ENCODE measurements at regions not wholly inside any gene's neighbourhood (a gene's known extent, or its start where the extent isn't known, plus 50 kb on each side); places are given as distances from the start of the nearest gene placed in this dataset.

DNA sequence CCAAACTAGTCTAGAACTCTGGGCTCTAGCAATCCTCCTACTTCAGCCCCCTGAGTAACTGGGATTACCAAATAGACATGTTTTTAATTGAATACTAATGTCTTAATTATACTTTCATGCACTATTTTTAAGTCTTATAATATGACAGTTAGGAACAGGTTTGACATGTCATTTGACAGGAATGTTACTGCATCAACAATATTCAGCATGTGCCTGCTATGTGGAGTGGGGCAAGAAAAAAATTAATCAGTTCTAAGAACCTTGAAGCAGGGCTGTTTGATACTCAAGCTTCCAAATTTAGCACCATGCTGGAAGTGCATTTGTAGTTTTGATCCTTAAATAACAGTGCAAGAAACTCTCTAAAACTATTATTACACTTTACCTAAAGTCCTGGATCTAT is 265.3 kb downstream of the MZT1 start:
- ATAC-seq (no peak), DNase-seq (no peak)
- no peaks in the 10 kb centered on the region for H3K27me3 ChIP-seq (ENCODE audit: insufficient read depth in 3 of 3, low read length in 2 of 3)
- no peak overlapping the region for H3K27ac ChIP-seq
- H3K36me3 ChIP-seq (ENCODE audit: insufficient read depth in 1 of 2, low read depth in 1 of 2): no peaks in the 10 kb centered on the region
- no peak overlapping the region for H3K4me3 ChIP-seq
- no peaks in the 10 kb centered on the region for H3K9me3 ChIP-seq
- no peaks in the 10 kb centered on the region for H3K4me1 ChIP-seq
- TF ChIP-seq, protein P1, sequence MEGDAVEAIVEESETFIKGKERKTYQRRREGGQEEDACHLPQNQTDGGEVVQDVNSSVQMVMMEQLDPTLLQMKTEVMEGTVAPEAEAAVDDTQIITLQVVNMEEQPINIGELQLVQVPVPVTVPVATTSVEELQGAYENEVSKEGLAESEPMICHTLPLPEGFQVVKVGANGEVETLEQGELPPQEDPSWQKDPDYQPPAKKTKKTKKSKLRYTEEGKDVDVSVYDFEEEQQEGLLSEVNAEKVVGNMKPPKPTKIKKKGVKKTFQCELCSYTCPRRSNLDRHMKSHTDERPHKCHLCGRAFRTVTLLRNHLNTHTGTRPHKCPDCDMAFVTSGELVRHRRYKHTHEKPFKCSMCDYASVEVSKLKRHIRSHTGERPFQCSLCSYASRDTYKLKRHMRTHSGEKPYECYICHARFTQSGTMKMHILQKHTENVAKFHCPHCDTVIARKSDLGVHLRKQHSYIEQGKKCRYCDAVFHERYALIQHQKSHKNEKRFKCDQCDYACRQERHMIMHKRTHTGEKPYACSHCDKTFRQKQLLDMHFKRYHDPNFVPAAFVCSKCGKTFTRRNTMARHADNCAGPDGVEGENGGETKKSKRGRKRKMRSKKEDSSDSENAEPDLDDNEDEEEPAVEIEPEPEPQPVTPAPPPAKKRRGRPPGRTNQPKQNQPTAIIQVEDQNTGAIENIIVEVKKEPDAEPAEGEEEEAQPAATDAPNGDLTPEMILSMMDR (IDR thresholded peaks at IDR 0.05): no peak
- intact Hi-C loops (cut with DNase I): no loop called here

DNA sequence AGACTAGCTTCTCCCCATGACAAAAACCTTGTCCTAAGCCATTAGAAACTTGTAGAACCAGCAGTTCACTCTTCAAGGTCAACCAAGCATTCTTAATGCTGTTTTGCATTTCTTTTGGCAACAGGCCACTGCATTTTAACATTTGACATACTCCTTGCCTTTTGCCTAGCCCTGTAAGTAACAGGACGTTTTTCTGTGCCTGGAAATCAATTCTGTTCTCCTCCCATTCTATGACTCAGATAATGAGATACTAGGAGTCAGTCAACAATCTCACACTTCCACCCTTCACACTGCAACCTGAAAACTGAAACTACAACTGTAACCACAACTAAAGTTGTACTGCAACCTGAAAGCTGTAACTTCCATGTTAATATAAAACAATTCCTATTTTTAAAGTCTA is 268.7 kb downstream of the MZT1 start:
- H3K4me1 ChIP-seq: no peaks in the 10 kb centered on the region
- TF ChIP-seq, protein P1 (IDR thresholded peaks at IDR 0.05): no peak
- no peak for ATAC-seq
- no peaks in the 10 kb centered on the region for H3K36me3 ChIP-seq (ENCODE audit: insufficient read depth in 1 of 2, low read depth in 1 of 2)
- peaks cover 7% of the 10 kb centered on the region for H3K9me3 ChIP-seq
- WGBS, 3 donors: 5 to 8% (median 8%) methylated on average over 1 of the region's 1 CpG
- no peak overlapping the region for H3K27ac ChIP-seq
- DNase-seq: no peak
- intact Hi-C loops (cut with DNase I): no loop called here
- H3K4me3 ChIP-seq: no peak overlapping the region
- no peaks in the 10 kb centered on the region for H3K27me3 ChIP-seq (ENCODE audit: insufficient read depth in 3 of 3, low read length in 2 of 3)

DNA sequence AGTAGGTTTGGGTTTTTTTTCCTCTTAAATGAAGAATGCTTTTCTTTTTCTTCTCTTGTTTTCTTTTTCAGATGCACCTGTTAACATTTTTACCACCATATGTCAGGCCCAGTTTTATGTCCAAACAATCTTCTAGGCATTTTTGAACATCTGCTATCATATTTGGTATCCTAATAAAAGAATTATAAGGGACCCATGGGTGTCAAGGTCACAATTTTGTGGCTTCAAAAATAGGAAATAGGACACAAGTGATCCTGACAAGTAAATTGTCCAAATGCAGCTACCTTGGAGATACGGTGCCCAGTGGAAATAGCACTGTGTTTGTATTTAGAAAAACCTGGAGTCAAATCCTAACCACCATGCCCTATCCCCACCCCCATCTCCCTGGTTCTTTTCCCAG is 270.3 kb downstream of the MZT1 start:
- H3K4me1 ChIP-seq: no peaks in the 10 kb centered on the region
- no peak overlapping the region for H3K4me3 ChIP-seq
- no peak for ATAC-seq
- no peaks in the 10 kb centered on the region for H3K36me3 ChIP-seq (ENCODE audit: insufficient read depth in 1 of 2, low read depth in 1 of 2)
- intact Hi-C loops (cut with DNase I): no loop called here
- WGBS, 3 donors: 72 to 85% (median 83%) methylated on average over 1 of the region's 1 CpG
- H3K27me3 ChIP-seq (ENCODE audit: insufficient read depth in 3 of 3, low read length in 2 of 3): no peaks in the 10 kb centered on the region
- DNase-seq: no peak
- TF ChIP-seq, protein P1 (IDR thresholded peaks at IDR 0.05): no peak
- peaks cover 7% of the 10 kb centered on the region for H3K9me3 ChIP-seq
- no peak overlapping the region for H3K27ac ChIP-seq

DNA sequence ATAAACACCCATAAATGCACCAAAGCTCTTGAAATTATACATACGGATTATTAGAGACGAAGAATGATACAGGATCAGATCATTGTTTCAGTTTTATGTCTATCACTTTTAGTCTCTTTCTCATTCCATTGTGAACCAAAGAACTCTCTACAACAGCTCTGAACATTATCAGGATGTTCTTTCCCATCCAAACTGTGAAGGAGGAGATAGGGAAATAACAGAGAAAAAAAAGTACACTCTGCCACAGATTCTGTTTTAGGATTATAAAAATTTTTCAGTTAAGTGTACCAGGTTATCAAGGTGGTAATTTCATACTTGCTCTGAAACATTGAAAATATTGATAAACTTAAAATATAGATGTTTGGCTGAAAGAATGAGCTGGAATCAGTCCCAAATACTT is 270.9 kb downstream of the MZT1 start:
- TF ChIP-seq, protein P1 (IDR thresholded peaks at IDR 0.05): no peak
- ATAC-seq (no peak), DNase-seq (no peak)
- Histone ChIP-seq H3K4me1 (no peaks in the 10 kb centered on the region), H3K27ac (no peak overlapping the region), H3K4me3 (no peak overlapping the region), H3K36me3 (ENCODE audit: insufficient read depth in 1 of 2, low read depth in 1 of 2) (no peaks in the 10 kb centered on the region), H3K9me3 (peaks cover 7% of the 10 kb centered on the region), H3K27me3 (ENCODE audit: insufficient read depth in 3 of 3, low read length in 2 of 3) (no peaks in the 10 kb centered on the region)
- 57 to 73% (median 58%) methylated on average over 2 of the region's 2 CpGs for WGBS, 3 donors
- intact Hi-C loops (cut with DNase I): no loop called here

DNA sequence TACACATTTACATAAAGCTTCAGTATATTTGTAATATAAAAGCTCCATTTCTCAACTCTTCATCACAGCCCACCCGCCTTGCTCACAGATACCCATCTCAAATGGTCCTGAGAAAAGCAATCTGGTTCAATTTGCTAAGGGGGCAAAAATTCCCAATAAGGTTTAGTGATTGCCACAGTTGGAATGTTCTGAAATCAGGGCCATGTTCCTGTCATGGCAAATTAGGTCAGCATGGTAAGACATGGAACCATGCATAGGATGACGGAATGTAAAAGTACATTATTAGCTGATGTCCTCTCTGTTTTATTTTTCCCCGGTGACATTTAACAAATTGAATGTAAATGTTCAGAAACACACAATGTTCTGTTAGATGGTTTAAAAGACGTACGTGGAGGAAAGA is 274.3 kb downstream of the MZT1 start:
- Histone ChIP-seq H3K36me3 (ENCODE audit: insufficient read depth in 1 of 2, low read depth in 1 of 2) (no peaks in the 10 kb centered on the region), H3K9me3 (peaks cover 7% of the 10 kb centered on the region), H3K4me3 (no peak overlapping the region), H3K27me3 (ENCODE audit: insufficient read depth in 3 of 3, low read length in 2 of 3) (no peaks in the 10 kb centered on the region), H3K4me1 (no peaks in the 10 kb centered on the region), H3K27ac (no peak overlapping the region)
- intact Hi-C loops (cut with DNase I): no loop called here
- no peak for DNase-seq
- TF ChIP-seq, protein P1 (IDR thresholded peaks at IDR 0.05): no peak
- 67 to 80% (median 72%) methylated on average over 5 of the region's 5 CpGs for WGBS, 3 donors
- ATAC-seq: no peak

Measured in psoas muscle (tissue), 7 donors.